ENCODE measurements at regions not wholly inside any gene's neighbourhood (a gene's known extent, or its start where the extent isn't known, plus 50 kb on each side); places are given as distances from the start of the nearest gene placed in this dataset.
"Not testable (repeated sequence)": the region's sequence is repeated elsewhere in the genome, so short reads cannot be mapped to it uniquely, and the experiment has no call there.

GRCh38 chr9:106084702-106085101, 390.4 kb downstream of the TMEM38B start:
- H3K4me3 ChIP-seq (ENCODE audit: low read depth, low read length), result no peak overlapping the region
- TF ChIP-seq CTCF (IDR thresholded peaks at IDR 0.05; ENCODE audit: low read depth, low read length), result no peak
- no peak for DNase-seq (ENCODE audit: low read depth, low spot score)
- in situ Hi-C loops (cut with HindIII; ENCODE audit: low sequenced_read_pairs), result no loop called here

GRCh38 chr9:106085479-106085878, 391.1 kb downstream of the TMEM38B start:
- in situ Hi-C loops (cut with HindIII; ENCODE audit: low sequenced_read_pairs), result no loop called here
- no peak for TF ChIP-seq CTCF (IDR thresholded peaks at IDR 0.05; ENCODE audit: low read depth, low read length)

GRCh38 chr9:106092083-106092482, 397.7 kb downstream of the TMEM38B start:
- TF ChIP-seq CTCF (IDR thresholded peaks at IDR 0.05; ENCODE audit: low read depth, low read length), result no peak
- in situ Hi-C loops (cut with HindIII; ENCODE audit: low sequenced_read_pairs), result no loop called here
- H3K4me3 ChIP-seq (ENCODE audit: low read depth, low read length), result no peak overlapping the region
- DNase-seq (ENCODE audit: low read depth, low spot score), result no peak

More at GRCh38 chr9:106085479-106085878, 391.1 kb downstream of the TMEM38B start:
- DNase-seq (ENCODE audit: low read depth, low spot score), result no peak
- no peak overlapping the region for H3K4me3 ChIP-seq (ENCODE audit: low read depth, low read length)

- in situ Hi-C loops (cut with HindIII; ENCODE audit: low sequenced_read_pairs), result no loop called here
- DNase-seq (ENCODE audit: low read depth, low spot score), result no peak
- no peak overlapping the region for H3K4me3 ChIP-seq (ENCODE audit: low read depth, low read length)
- no peak for TF ChIP-seq CTCF (IDR thresholded peaks at IDR 0.05; ENCODE audit: low read depth, low read length)
Measured at GRCh38 chr9:106102821-106103220, 408.5 kb downstream of the TMEM38B start.

GRCh38 chr9:106104887-106105286, 410.5 kb downstream of the TMEM38B start:
- no peak for DNase-seq (ENCODE audit: low read depth, low spot score)
- TF ChIP-seq CTCF (IDR thresholded peaks at IDR 0.05; ENCODE audit: low read depth, low read length), result no peak
- H3K4me3 ChIP-seq (ENCODE audit: low read depth, low read length), result no peak overlapping the region
- in situ Hi-C loops (cut with HindIII; ENCODE audit: low sequenced_read_pairs), result no loop called here

- H3K4me3 ChIP-seq (ENCODE audit: low read depth, low read length), result no peak overlapping the region
- no peak for DNase-seq (ENCODE audit: low read depth, low spot score)
- in situ Hi-C loops (cut with HindIII; ENCODE audit: low sequenced_read_pairs), result no loop called here
- no peak for TF ChIP-seq CTCF (IDR thresholded peaks at IDR 0.05; ENCODE audit: low read depth, low read length)
Measured at GRCh38 chr9:106106396-106106795, 412.1 kb downstream of the TMEM38B start.

- H3K4me3 ChIP-seq (ENCODE audit: low read depth, low read length), result no peak overlapping the region
- DNase-seq (ENCODE audit: low read depth, low spot score), result no peak
- in situ Hi-C loops (cut with HindIII; ENCODE audit: low sequenced_read_pairs), result no loop called here
- TF ChIP-seq CTCF (IDR thresholded peaks at IDR 0.05; ENCODE audit: low read depth, low read length), result no peak
Measured at GRCh38 chr9:106107716-106108115, 413.4 kb downstream of the TMEM38B start.

- in situ Hi-C loops (cut with HindIII; ENCODE audit: low sequenced_read_pairs); H3K4me3 ChIP-seq (ENCODE audit: low read depth, low read length); DNase-seq (ENCODE audit: low read depth, low spot score): not testable (repeated sequence)
Measured at GRCh38 chr9:106109706-106110105, 415.4 kb downstream of the TMEM38B start.

Data from astrocyte of the spinal cord (primary cell).